GM23338 (cell line): ENCODE measurements at regions not wholly inside any gene's neighbourhood (a gene's known extent, or its start where the extent isn't known, plus 50 kb on each side); places are given as distances from the start of the nearest gene placed in this dataset.

Experiments used
- CREB1 ChIP-seq: fragments of 250-450 bp; sonication (Bioruptor Pico); IDR thresholded peaks from 2 replicates; pipeline ENCODE4 v1.5.0; 2020; ENCODE audit warnings: low read depth, mild to moderate bottlenecking, moderate library complexity
- CTCF ChIP-seq, 2 experiments: fragments of 200-600 bp in 1 of 2; sonication (generic) in 1 of 2; conservative IDR thresholded peaks; 2 replicates each; pipeline versions ENCODE4 v1.5.1 to v1.6.1; 2016 to 2017; ENCODE audit warnings: antibody characterized with exemption in 2 of 2, low read depth in 2 of 2, mild to moderate bottlenecking in 2 of 2, moderate library complexity in 1 of 2
- EZH2 ChIP-seq: fragments of 200-600 bp; sonication (generic); IDR thresholded peaks from one replicate; pipeline ENCODE4 v1.8.0; 2017; ENCODE audit warnings: antibody characterized with exemption, mild to moderate bottlenecking, low read depth; ENCODE audit not compliant: unreplicated experiment
- JUNB ChIP-seq: IDR thresholded peaks from one replicate; pipeline ENCODE4 v1.6.1; 2016; ENCODE audit warnings: antibody characterized with exemption; ENCODE audit not compliant: unreplicated experiment
- NANOG ChIP-seq: IDR thresholded peaks from 2 replicates; pipeline ENCODE4 v1.6.1; 2016; ENCODE audit warnings: antibody characterized with exemption, borderline replicate concordance
- REST ChIP-seq: IDR thresholded peaks from one replicate; pipeline ENCODE4 v1.6.1; 2018; ENCODE audit warnings: antibody characterized with exemption; ENCODE audit not compliant: unreplicated experiment
- STAT1 ChIP-seq: IDR thresholded peaks from one replicate; pipeline ENCODE4 v1.6.1; 2016; ENCODE audit warnings: antibody characterized with exemption; ENCODE audit not compliant: unreplicated experiment
- ZNF331 ChIP-seq: fragments of 250-450 bp; sonication (Bioruptor Pico); IDR thresholded peaks from 2 replicates; pipeline ENCODE4 v1.5.0; 2020; ENCODE audit warnings: low read depth, mild to moderate bottlenecking, moderate library complexity
- ZNF462 ChIP-seq: fragments of 250-450 bp; sonication (Bioruptor Pico); IDR thresholded peaks from 2 replicates; pipeline ENCODE4 v1.5.0; 2020; ENCODE audit warnings: mild to moderate bottlenecking, moderate library complexity

GRCh38 chr2:101628030-101628392 lies 69.5 kb upstream of the MAP4K4 start (continued):
- TF ChIP-seq ZNF462 (CRISPR knock-in tag) = no peak
- no peak for TF ChIP-seq ZNF331
- TF ChIP-seq CTCF (conservative IDR thresholded peaks at IDR 0.05; ENCODE audit: low read depth in 2 of 2) = no peak
- TF ChIP-seq STAT1 = no peak
- TF ChIP-seq EZH2 = no peak
- TF ChIP-seq REST = no peak
- no peak for TF ChIP-seq NANOG
- TF ChIP-seq JUNB = no peak
- no peak for TF ChIP-seq CREB1 (CRISPR knock-in tag)
